ENCODE measurements at regions not wholly inside any gene's neighbourhood (a gene's known extent, or its start where the extent isn't known, plus 50 kb on each side); places are given as distances from the start of the nearest gene placed in this dataset.

GRCh38 chr6:99064834-99065233 lies 117.1 kb upstream of the FBXL4 start:
- H3K27ac Mint-ChIP-seq (ENCODE audit: unreplicated experiment): no peak overlapping the region
- no peaks in the 10 kb centered on the region for H3K36me3 Mint-ChIP-seq (ENCODE audit: low read depth, unreplicated experiment)
- DNase-seq (ENCODE audit: low spot score): no peak
- no peak overlapping the region for H3K4me3 Mint-ChIP-seq (ENCODE audit: unreplicated experiment)
- no peaks in the 10 kb centered on the region for H3K4me1 Mint-ChIP-seq (ENCODE audit: unreplicated experiment)
- TF ChIP-seq, protein P1, sequence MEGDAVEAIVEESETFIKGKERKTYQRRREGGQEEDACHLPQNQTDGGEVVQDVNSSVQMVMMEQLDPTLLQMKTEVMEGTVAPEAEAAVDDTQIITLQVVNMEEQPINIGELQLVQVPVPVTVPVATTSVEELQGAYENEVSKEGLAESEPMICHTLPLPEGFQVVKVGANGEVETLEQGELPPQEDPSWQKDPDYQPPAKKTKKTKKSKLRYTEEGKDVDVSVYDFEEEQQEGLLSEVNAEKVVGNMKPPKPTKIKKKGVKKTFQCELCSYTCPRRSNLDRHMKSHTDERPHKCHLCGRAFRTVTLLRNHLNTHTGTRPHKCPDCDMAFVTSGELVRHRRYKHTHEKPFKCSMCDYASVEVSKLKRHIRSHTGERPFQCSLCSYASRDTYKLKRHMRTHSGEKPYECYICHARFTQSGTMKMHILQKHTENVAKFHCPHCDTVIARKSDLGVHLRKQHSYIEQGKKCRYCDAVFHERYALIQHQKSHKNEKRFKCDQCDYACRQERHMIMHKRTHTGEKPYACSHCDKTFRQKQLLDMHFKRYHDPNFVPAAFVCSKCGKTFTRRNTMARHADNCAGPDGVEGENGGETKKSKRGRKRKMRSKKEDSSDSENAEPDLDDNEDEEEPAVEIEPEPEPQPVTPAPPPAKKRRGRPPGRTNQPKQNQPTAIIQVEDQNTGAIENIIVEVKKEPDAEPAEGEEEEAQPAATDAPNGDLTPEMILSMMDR (IDR thresholded peaks at IDR 0.05; ENCODE audit: unreplicated experiment): no peak
- no peaks in the 10 kb centered on the region for H3K27me3 Mint-ChIP-seq (ENCODE audit: unreplicated experiment)
- no peaks in the 10 kb centered on the region for H3K9me3 Mint-ChIP-seq (ENCODE audit: unreplicated experiment)

DNA sequence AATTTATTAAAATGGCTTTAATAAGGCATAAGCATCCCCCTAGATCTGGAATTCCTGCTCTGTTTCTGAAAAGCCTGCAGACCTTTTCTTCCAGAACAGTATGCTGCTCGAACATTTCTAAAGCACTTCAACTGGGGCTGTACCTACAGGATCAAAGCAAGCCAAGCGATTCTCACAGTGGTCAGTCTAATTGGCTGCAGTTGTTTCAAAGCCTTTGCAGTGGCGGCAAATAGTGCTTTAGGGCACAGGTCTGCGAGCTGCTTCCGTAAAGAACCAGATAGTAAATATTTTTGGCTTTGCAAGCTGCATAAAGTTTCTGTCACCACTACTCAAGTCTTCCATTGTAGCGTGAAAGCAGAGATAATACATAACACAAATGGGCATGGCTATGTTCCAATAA lies 88.9 kb upstream of the FBXL4 start:
- TF ChIP-seq, protein P1 (IDR thresholded peaks at IDR 0.05; ENCODE audit: unreplicated experiment): no peak
- H3K9me3 Mint-ChIP-seq (ENCODE audit: unreplicated experiment): no peaks in the 10 kb centered on the region
- no peak for DNase-seq (ENCODE audit: low spot score)
- no peak overlapping the region for H3K4me3 Mint-ChIP-seq (ENCODE audit: unreplicated experiment)
- H3K27ac Mint-ChIP-seq (ENCODE audit: unreplicated experiment): no peak overlapping the region
- H3K4me1 Mint-ChIP-seq (ENCODE audit: unreplicated experiment): no peaks in the 10 kb centered on the region
- H3K27me3 Mint-ChIP-seq (ENCODE audit: unreplicated experiment): no peaks in the 10 kb centered on the region
- no peaks in the 10 kb centered on the region for H3K36me3 Mint-ChIP-seq (ENCODE audit: low read depth, unreplicated experiment)

- DNase-seq (ENCODE audit: low spot score): no peak
- TF ChIP-seq, protein P1 (IDR thresholded peaks at IDR 0.05; ENCODE audit: unreplicated experiment): no peak
- Mint-ChIP-seq H3K4me1 (ENCODE audit: unreplicated experiment) (no peaks in the 10 kb centered on the region), H3K27me3 (ENCODE audit: unreplicated experiment) (no peaks in the 10 kb centered on the region), H3K4me3 (ENCODE audit: unreplicated experiment) (no peak overlapping the region), H3K36me3 (ENCODE audit: low read depth, unreplicated experiment) (no peaks in the 10 kb centered on the region), H3K9me3 (ENCODE audit: unreplicated experiment) (no peaks in the 10 kb centered on the region), H3K27ac (ENCODE audit: unreplicated experiment) (no peak overlapping the region)
Observed at GRCh38 chr6:99032396-99032795, 84.7 kb upstream of the FBXL4 start.

DNA sequence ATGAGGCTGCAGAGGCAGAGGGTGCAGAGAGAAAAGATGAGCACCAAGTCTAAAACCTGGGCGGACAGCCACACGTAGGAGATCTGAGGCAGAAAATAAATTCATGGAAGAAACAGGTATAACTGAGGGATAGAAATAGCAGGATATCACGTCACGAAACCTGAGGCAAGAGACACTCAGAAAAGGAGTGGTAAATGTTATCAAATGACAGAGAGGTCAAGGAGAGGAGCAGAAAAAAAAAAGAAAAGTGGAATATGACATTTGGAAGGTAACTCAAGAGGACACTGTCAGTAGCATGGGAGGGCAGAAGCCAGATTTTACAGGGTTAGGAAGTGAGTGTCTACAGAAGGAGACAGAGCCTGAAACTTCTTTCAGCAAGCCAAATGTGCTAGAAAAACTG lies 84.2 kb upstream of the FBXL4 start:
- TF ChIP-seq, protein P1 (IDR thresholded peaks at IDR 0.05; ENCODE audit: unreplicated experiment): no peak
- no peaks in the 10 kb centered on the region for H3K36me3 Mint-ChIP-seq (ENCODE audit: low read depth, unreplicated experiment)
- H3K4me1 Mint-ChIP-seq (ENCODE audit: unreplicated experiment): no peaks in the 10 kb centered on the region
- no peak overlapping the region for H3K4me3 Mint-ChIP-seq (ENCODE audit: unreplicated experiment)
- no peak overlapping the region for H3K27ac Mint-ChIP-seq (ENCODE audit: unreplicated experiment)
- H3K9me3 Mint-ChIP-seq (ENCODE audit: unreplicated experiment): no peaks in the 10 kb centered on the region
- no peaks in the 10 kb centered on the region for H3K27me3 Mint-ChIP-seq (ENCODE audit: unreplicated experiment)
- DNase-seq (ENCODE audit: low spot score): no peak

DNA sequence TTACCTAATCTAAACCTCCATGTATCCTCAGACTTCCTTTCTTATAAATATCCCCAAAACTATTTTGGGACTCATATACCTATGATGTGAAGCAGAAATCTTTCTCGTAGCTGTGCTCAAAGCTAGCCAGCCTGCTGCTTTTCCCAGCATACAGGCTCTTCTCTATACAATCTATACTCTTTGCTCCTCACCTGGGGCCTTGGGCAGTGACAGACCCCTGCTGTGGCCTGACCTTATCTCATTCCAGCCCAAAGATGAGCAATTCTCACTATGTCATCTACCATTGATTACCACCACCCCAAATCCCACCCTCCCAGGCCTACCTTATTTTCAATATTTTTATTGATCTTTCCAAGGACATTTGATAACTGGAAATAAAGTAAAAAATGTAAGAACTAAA lies 83.2 kb upstream of the FBXL4 start:
- peaks cover 5% of the 10 kb centered on the region for H3K9me3 Mint-ChIP-seq (ENCODE audit: unreplicated experiment)

More for the DNA sequence above, 83.2 kb upstream of the FBXL4 start:
- no peak for DNase-seq (ENCODE audit: low spot score)
- no peak overlapping the region for H3K27ac Mint-ChIP-seq (ENCODE audit: unreplicated experiment)
- no peak overlapping the region for H3K4me3 Mint-ChIP-seq (ENCODE audit: unreplicated experiment)
- peaks cover 9% of the 10 kb centered on the region for H3K36me3 Mint-ChIP-seq (ENCODE audit: low read depth, unreplicated experiment)
- TF ChIP-seq, protein P1 (IDR thresholded peaks at IDR 0.05; ENCODE audit: unreplicated experiment): no peak
- no peaks in the 10 kb centered on the region for H3K4me1 Mint-ChIP-seq (ENCODE audit: unreplicated experiment)
- H3K27me3 Mint-ChIP-seq (ENCODE audit: unreplicated experiment): peaks cover 4% of the 10 kb centered on the region
